CD4-positive, alpha-beta memory T cell (primary cell): ENCODE measurements at regions not wholly inside any gene's neighbourhood (a gene's known extent, or its start where the extent isn't known, plus 50 kb on each side); places are given as distances from the start of the nearest gene placed in this dataset.

Experiments used
- CTCF ChIA-PET: fragments of 350-600 bp; sonication (Branson Sonifier 250); formaldehyde crosslinking; loops from one replicate; lab custom pipeline; 2021; ENCODE audit warnings: inconsistent platforms; ENCODE audit not compliant: partially characterized antibody; lab: Charles Lee
- POLR2A ChIA-PET: fragments of 350-600 bp; sonication (Branson Sonifier 250); formaldehyde crosslinking; loops from one replicate; lab custom pipeline; 2021; ENCODE audit not compliant: partially characterized antibody; lab: Charles Lee
- DNase-seq, 5 donors: peaks; one replicate each; pipeline versions ENCODE4 v3.0.0 to v3.0.0-alpha.2; 2020 to 2022; ENCODE audit warnings: mixed read lengths in 1 of 5
- H3K27ac ChIP-seq: one replicate; pipeline ENCODE4 v1.7.0; 2013; ENCODE audit warnings: low read depth, low read length
- H3K27me3 ChIP-seq: 2 replicates; pipeline ENCODE4 v1.7.0; 2013; ENCODE audit warnings: mild to moderate bottlenecking, low read length, moderate library complexity; ENCODE audit not compliant: insufficient read depth
- H3K36me3 ChIP-seq: 2 replicates; pipeline ENCODE4 v1.7.0; 2013; ENCODE audit warnings: mild to moderate bottlenecking, low read length, moderate library complexity; ENCODE audit not compliant: insufficient read depth
- H3K4me1 ChIP-seq: 2 replicates; pipeline ENCODE4 v1.7.0; 2013; ENCODE audit warnings: mild to moderate bottlenecking, low read length, moderate library complexity; ENCODE audit not compliant: insufficient read depth
- H3K4me3 ChIP-seq, 2 donors: one replicate each; pipeline ENCODE4 v1.7.0; 2013; ENCODE audit warnings: low read length in 2 of 2, mild to moderate bottlenecking in 1 of 2
- H3K9me3 ChIP-seq, 2 donors: one replicate each; pipeline ENCODE4 v1.7.0; 2013; ENCODE audit warnings: low read length in 2 of 2, control low read depth in 1 of 2; ENCODE audit not compliant: control insufficient read depth in 1 of 2
- H3K27ac Mint-ChIP-seq, 7 donors: one replicate each; pipeline ENCODE4 v1.8.0; 2020 to 2021; ENCODE audit warnings: mixed read lengths in 7 of 7, mild to moderate bottlenecking in 6 of 7, inconsistent platforms in 3 of 7, moderate library complexity in 3 of 7
- H3K27me3 Mint-ChIP-seq, 2 donors: one replicate each; pipeline ENCODE4 v1.8.0; 2020 to 2021; ENCODE audit warnings: mixed read lengths in 2 of 2
- H3K36me3 Mint-ChIP-seq, 2 donors: one replicate each; pipeline ENCODE4 v1.8.0; 2020 to 2021; ENCODE audit warnings: mixed read lengths in 2 of 2, inconsistent platforms in 1 of 2, mild to moderate bottlenecking in 1 of 2
- H3K4me1 Mint-ChIP-seq, 4 donors: one replicate each; pipeline ENCODE4 v1.8.0; 2020 to 2021; ENCODE audit warnings: mixed read lengths in 4 of 4, mild to moderate bottlenecking in 1 of 4
- H3K4me3 Mint-ChIP-seq, 8 donors: one replicate each; pipeline ENCODE4 v1.8.0; 2020 to 2021; ENCODE audit warnings: mixed read lengths in 8 of 8, mild to moderate bottlenecking in 7 of 8, moderate library complexity in 6 of 8, inconsistent platforms in 3 of 8
- H3K9me3 Mint-ChIP-seq, 8 donors: one replicate each; pipeline ENCODE4 v1.8.0; 2020 to 2021; ENCODE audit warnings: mixed read lengths in 8 of 8, mild to moderate bottlenecking in 5 of 8, inconsistent platforms in 3 of 8, moderate library complexity in 1 of 8
- intact Hi-C: fragments of 100-400 bp; cut with micrococcal nuclease; formaldehyde crosslinking; loops from one replicate; pipeline ENCODE4 v1.15.1; 2023

GRCh38 chr5:125836256-125836655 is 587.0 kb upstream of the GRAMD2B start:
- DNase-seq: no peak
- Mint-ChIP-seq H3K27me3 (no peaks in the 10 kb centered on the region), H3K36me3 (no peaks in the 10 kb centered on the region)

GRCh38 chr5:125837866-125838265 is 585.3 kb upstream of the GRAMD2B start:
- H3K4me3 Mint-ChIP-seq: no peak overlapping the region
- intact Hi-C loops: no loop called here
- Histone ChIP-seq H3K4me3 (no peak overlapping the region), H3K36me3 (no peaks in the 10 kb centered on the region), H3K9me3 (peaks cover 0 to 4% of the 10 kb centered on the region in 2 donors), H3K4me1 (no peaks in the 10 kb centered on the region), H3K27me3 (no peaks in the 10 kb centered on the region), H3K27ac (no peak overlapping the region)
- no peaks in the 10 kb centered on the region for H3K27me3 Mint-ChIP-seq
- H3K4me1 Mint-ChIP-seq: no peaks in the 10 kb centered on the region
- H3K36me3 Mint-ChIP-seq: no peaks in the 10 kb centered on the region
- POLR2A ChIA-PET: no interaction called here
- no peak overlapping the region for H3K27ac Mint-ChIP-seq
- no peak for DNase-seq
- peaks cover 2 to 20% (median 10%) of the 10 kb centered on the region in 8 donors for H3K9me3 Mint-ChIP-seq
- CTCF ChIA-PET: no interaction called here

More at GRCh38 chr5:125836256-125836655, 587.0 kb upstream of the GRAMD2B start:
- Mint-ChIP-seq H3K27ac (no peak overlapping the region), H3K4me1 (no peaks in the 10 kb centered on the region), H3K9me3 (peaks cover 0 to 20% (median 8%) of the 10 kb centered on the region in 8 donors), H3K4me3 (no peak overlapping the region)
- ChIA-PET POLR2A (no interaction called here), CTCF (no interaction called here)
- H3K27me3 ChIP-seq: no peaks in the 10 kb centered on the region
- peaks cover 0 to 4% of the 10 kb centered on the region in 2 donors for H3K9me3 ChIP-seq
- no peaks in the 10 kb centered on the region for H3K4me1 ChIP-seq
- no peak overlapping the region for H3K4me3 ChIP-seq
- intact Hi-C loops: no loop called here
- H3K36me3 ChIP-seq: no peaks in the 10 kb centered on the region
- no peak overlapping the region for H3K27ac ChIP-seq

- H3K27me3 ChIP-seq: no peaks in the 10 kb centered on the region
- Mint-ChIP-seq H3K36me3 (no peaks in the 10 kb centered on the region), H3K4me3 (no peak overlapping the region), H3K4me1 (no peaks in the 10 kb centered on the region), H3K9me3 (peaks cover 2 to 32% (median 8%) of the 10 kb centered on the region in 8 donors), H3K27me3 (no peaks in the 10 kb centered on the region), H3K27ac (no peak overlapping the region)
- H3K27ac ChIP-seq: no peak overlapping the region
- intact Hi-C loops: no loop called here
- no peaks in the 10 kb centered on the region for H3K4me1 ChIP-seq
- H3K9me3 ChIP-seq: no peaks in the 10 kb centered on the region
- H3K4me3 ChIP-seq: no peak overlapping the region
- no peak for DNase-seq
- no peaks in the 10 kb centered on the region for H3K36me3 ChIP-seq
- ChIA-PET POLR2A (no interaction called here), CTCF (no interaction called here)
Measured at GRCh38 chr5:125847561-125847960, 575.6 kb upstream of the GRAMD2B start.

- no peak overlapping the region for H3K4me3 ChIP-seq
- no peak for DNase-seq
- intact Hi-C loops: no loop called here
- Mint-ChIP-seq H3K27me3 (no peaks in the 10 kb centered on the region), H3K9me3 (peaks cover 0 to 23% (median 5%) of the 10 kb centered on the region in 8 donors), H3K4me1 (no peaks in the 10 kb centered on the region), H3K36me3 (no peaks in the 10 kb centered on the region), H3K27ac (no peak overlapping the region), H3K4me3 (no peak overlapping the region)
- H3K36me3 ChIP-seq: no peaks in the 10 kb centered on the region
- no peaks in the 10 kb centered on the region for H3K27me3 ChIP-seq
- H3K27ac ChIP-seq: no peak overlapping the region
- H3K9me3 ChIP-seq: no peaks in the 10 kb centered on the region
- H3K4me1 ChIP-seq: no peaks in the 10 kb centered on the region
- ChIA-PET POLR2A (no interaction called here), CTCF (no interaction called here)
Measured at GRCh38 chr5:125848751-125849150, 574.5 kb upstream of the GRAMD2B start.

- Mint-ChIP-seq H3K4me1 (no peaks in the 10 kb centered on the region), H3K4me3 (no peak overlapping the region), H3K27ac (no peak overlapping the region), H3K9me3 (peaks cover 0 to 14% (median 2%) of the 10 kb centered on the region in 8 donors), H3K36me3 (no peaks in the 10 kb centered on the region), H3K27me3 (no peaks in the 10 kb centered on the region)
- Histone ChIP-seq H3K36me3 (no peaks in the 10 kb centered on the region), H3K27me3 (no peaks in the 10 kb centered on the region), H3K9me3 (no peaks in the 10 kb centered on the region), H3K27ac (no peak overlapping the region), H3K4me1 (no peaks in the 10 kb centered on the region), H3K4me3 (no peak overlapping the region)
- DNase-seq: no peak
- ChIA-PET CTCF (no interaction called here), POLR2A (no interaction called here)
- intact Hi-C loops: no loop called here
Measured at GRCh38 chr5:125856949-125857348, 566.3 kb upstream of the GRAMD2B start.

GRCh38 chr5:125863579-125863978 is 559.6 kb upstream of the GRAMD2B start:
- no peaks in the 10 kb centered on the region for H3K27me3 Mint-ChIP-seq
- H3K27me3 ChIP-seq: no peaks in the 10 kb centered on the region
- no peaks in the 10 kb centered on the region for H3K4me1 Mint-ChIP-seq

GRCh38 chr5:125865166-125865815 is 557.9 kb upstream of the GRAMD2B start:
- H3K4me3 ChIP-seq: no peak overlapping the region
- H3K27ac ChIP-seq: no peak overlapping the region
- H3K4me3 Mint-ChIP-seq: no peak overlapping the region
- H3K9me3 ChIP-seq: no peaks in the 10 kb centered on the region
- H3K36me3 ChIP-seq: no peaks in the 10 kb centered on the region
- H3K27ac Mint-ChIP-seq: no peak overlapping the region
- CTCF ChIA-PET: no interaction called here
- intact Hi-C loops: no loop called here
- no peaks in the 10 kb centered on the region for H3K27me3 ChIP-seq
- no peak for DNase-seq
- POLR2A ChIA-PET: no interaction called here
- H3K4me1 ChIP-seq: no peaks in the 10 kb centered on the region
- H3K9me3 Mint-ChIP-seq: peaks cover 0 to 15% (median 3%) of the 10 kb centered on the region in 8 donors
- H3K27me3 Mint-ChIP-seq: no peaks in the 10 kb centered on the region
- H3K36me3 Mint-ChIP-seq: no peaks in the 10 kb centered on the region
- H3K4me1 Mint-ChIP-seq: no peaks in the 10 kb centered on the region

More at GRCh38 chr5:125863579-125863978, 559.6 kb upstream of the GRAMD2B start:
- no peak overlapping the region for H3K27ac Mint-ChIP-seq
- no peak for DNase-seq
- CTCF ChIA-PET: no interaction called here
- H3K27ac ChIP-seq: no peak overlapping the region
- no peaks in the 10 kb centered on the region for H3K36me3 Mint-ChIP-seq
- no peak overlapping the region for H3K4me3 Mint-ChIP-seq
- no peaks in the 10 kb centered on the region for H3K4me1 ChIP-seq
- POLR2A ChIA-PET: no interaction called here
- H3K9me3 ChIP-seq: no peaks in the 10 kb centered on the region
- H3K4me3 ChIP-seq: no peak overlapping the region
- no peaks in the 10 kb centered on the region for H3K36me3 ChIP-seq
- intact Hi-C loops: no loop called here
- H3K9me3 Mint-ChIP-seq: peaks cover 0 to 11% (median 3%) of the 10 kb centered on the region in 8 donors
